GM23338 (cell line): ENCODE measurements at regions not wholly inside any gene's neighbourhood (a gene's known extent, or its start where the extent isn't known, plus 50 kb on each side); places are given as distances from the start of the nearest gene placed in this dataset.

ENCODE experiments used
- ATAC-seq: fragments of 200-7000 bp; cut with Tn5 transposase; 3 replicates; pipeline ENCODE4 v1.9.1; 2020
- DNase-seq: peaks from one replicate; pipeline ENCODE4 v3.0.0-alpha.2; 2015; ENCODE audit warnings: low spot score
- H2AFZ ChIP-seq: fragments of 200-600 bp; sonication (generic); 2 replicates; pipeline ENCODE4 v1.8.0; 2016; ENCODE audit warnings: antibody characterized with exemption, mild to moderate bottlenecking, moderate library complexity
- H3F3A ChIP-seq: fragments of 200-600 bp; sonication (generic); replicated peaks from 2 replicates; pipeline ENCODE4 v1.8.0; 2017; ENCODE audit warnings: antibody characterized with exemption, mixed run types, low read depth
- H3K27ac ChIP-seq: fragments of 200-600 bp; sonication (generic); 2 replicates; pipeline ENCODE4 v1.6.1; 2016; ENCODE audit warnings: low read depth
- H3K27me3 ChIP-seq: fragments of 200-600 bp; sonication (generic); 2 replicates; pipeline ENCODE4 v1.8.0; 2016; ENCODE audit warnings: mild to moderate bottlenecking, mixed run types, moderate library complexity; ENCODE audit not compliant: insufficient read depth
- H3K36me3 ChIP-seq: fragments of 200-600 bp; sonication (generic); 2 replicates; pipeline ENCODE4 v1.8.0; 2016; ENCODE audit warnings: mild to moderate bottlenecking; ENCODE audit not compliant: insufficient read depth
- H3K4me1 ChIP-seq: fragments of 200-600 bp; sonication (generic); 2 replicates; pipeline ENCODE4 v1.8.0; 2016; ENCODE audit warnings: mild to moderate bottlenecking, moderate library complexity; ENCODE audit not compliant: insufficient read depth
- H3K4me2 ChIP-seq: fragments of 200-600 bp; sonication (generic); 2 replicates; pipeline ENCODE4 v1.7.1; 2017; ENCODE audit warnings: mixed run types
- H3K4me3 ChIP-seq: fragments of 200-600 bp; sonication (generic); 2 replicates; pipeline ENCODE4 v1.6.1; 2016; ENCODE audit warnings: mixed run types
- H3K79me2 ChIP-seq: fragments of 200-600 bp; sonication (generic); replicated peaks from 2 replicates; pipeline ENCODE4 v1.8.0; 2017; ENCODE audit warnings: mild to moderate bottlenecking; ENCODE audit not compliant: insufficient read depth
- H3K9me2 ChIP-seq: fragments of 200-600 bp; sonication (generic); 2 replicates; pipeline ENCODE4 v1.8.0; 2017; ENCODE audit not compliant: insufficient read depth
- H4K20me1 ChIP-seq: fragments of 200-600 bp; sonication (generic); replicated peaks from 2 replicates; pipeline ENCODE4 v1.8.0; 2017; ENCODE audit warnings: mild to moderate bottlenecking; ENCODE audit not compliant: insufficient read depth
- H3K27ac Mint-ChIP-seq: 2 replicates; pipeline ENCODE4 v1.8.0; 2020; ENCODE audit warnings: inconsistent platforms, mild to moderate bottlenecking, moderate library complexity, mixed read lengths
- H3K27me3 Mint-ChIP-seq: 3 replicates; pipeline ENCODE4 v1.8.0; 2022; ENCODE audit warnings: low read depth, mild to moderate bottlenecking, moderate library complexity, mixed read lengths, inconsistent platforms; ENCODE audit not compliant: insufficient read depth, poor library complexity
- H3K36me3 Mint-ChIP-seq: 3 replicates; pipeline ENCODE4 v1.8.0; 2021; ENCODE audit warnings: low read depth, mild to moderate bottlenecking, inconsistent platforms, moderate library complexity, mixed read lengths
- H3K4me1 Mint-ChIP-seq: 3 replicates; pipeline ENCODE4 v1.8.0; 2020; ENCODE audit warnings: mild to moderate bottlenecking, inconsistent platforms, mixed read lengths
- H3K4me3 Mint-ChIP-seq: 3 replicates; pipeline ENCODE4 v1.8.0; 2021; ENCODE audit warnings: moderate library complexity, mild to moderate bottlenecking, inconsistent platforms, mixed read lengths
- H3K9me3 Mint-ChIP-seq: 3 replicates; pipeline ENCODE4 v1.8.0; 2020; ENCODE audit warnings: moderate library complexity, mild to moderate bottlenecking, inconsistent platforms, mixed read lengths
- CREB1 ChIP-seq: fragments of 250-450 bp; sonication (Bioruptor Pico); IDR thresholded peaks from 2 replicates; pipeline ENCODE4 v1.5.0; 2020; ENCODE audit warnings: low read depth, mild to moderate bottlenecking, moderate library complexity
- EZH2 ChIP-seq: fragments of 200-600 bp; sonication (generic); IDR thresholded peaks from one replicate; pipeline ENCODE4 v1.8.0; 2017; ENCODE audit warnings: antibody characterized with exemption, mild to moderate bottlenecking, low read depth; ENCODE audit not compliant: unreplicated experiment
- EZH2phosphoT487 ChIP-seq: fragments of 200-600 bp; sonication (generic); IDR thresholded peaks from one replicate; pipeline ENCODE4 v1.8.1; 2018; ENCODE audit warnings: antibody characterized with exemption; ENCODE audit not compliant: unreplicated experiment
- JUNB ChIP-seq: IDR thresholded peaks from one replicate; pipeline ENCODE4 v1.6.1; 2016; ENCODE audit warnings: antibody characterized with exemption; ENCODE audit not compliant: unreplicated experiment
- NANOG ChIP-seq: IDR thresholded peaks from 2 replicates; pipeline ENCODE4 v1.6.1; 2016; ENCODE audit warnings: antibody characterized with exemption, borderline replicate concordance
- POLR2AphosphoS5 ChIP-seq: IDR thresholded peaks from 2 replicates; pipeline ENCODE4 v1.6.1; 2016; ENCODE audit warnings: antibody characterized with exemption, low read depth
- STAT1 ChIP-seq: IDR thresholded peaks from one replicate; pipeline ENCODE4 v1.6.1; 2016; ENCODE audit warnings: antibody characterized with exemption; ENCODE audit not compliant: unreplicated experiment
- ZNF114 ChIP-seq: fragments of 250-450 bp; sonication (Bioruptor Pico); IDR thresholded peaks from 2 replicates; pipeline ENCODE4 v1.5.0; 2020; ENCODE audit warnings: mild to moderate bottlenecking, moderate library complexity
- ZNF331 ChIP-seq: fragments of 250-450 bp; sonication (Bioruptor Pico); IDR thresholded peaks from 2 replicates; pipeline ENCODE4 v1.5.0; 2020; ENCODE audit warnings: low read depth, mild to moderate bottlenecking, moderate library complexity
- TF ChIP-seq, protein P1 (sequence below), 2 experiments: fragments of 200-600 bp in 1 of 2; sonication (generic) in 1 of 2; conservative IDR thresholded peaks; 2 replicates each; pipeline versions ENCODE4 v1.5.1 to v1.6.1; 2016 to 2017; ENCODE audit warnings: antibody characterized with exemption in 2 of 2, low read depth in 2 of 2, mild to moderate bottlenecking in 2 of 2, moderate library complexity in 1 of 2
- TF ChIP-seq, protein P2 (sequence below): IDR thresholded peaks from 2 replicates; pipeline ENCODE4 v1.6.1; 2016; ENCODE audit warnings: antibody characterized with exemption
- TF ChIP-seq, protein P3 (sequence below): fragments of 250-450 bp; sonication (Bioruptor Pico); IDR thresholded peaks from 2 replicates; pipeline ENCODE4 v1.5.0; 2020; ENCODE audit warnings: mild to moderate bottlenecking, moderate library complexity
- TF ChIP-seq, protein P4 (sequence below): IDR thresholded peaks from one replicate; pipeline ENCODE4 v1.6.1; 2018; ENCODE audit warnings: antibody characterized with exemption; ENCODE audit not compliant: unreplicated experiment

DNA sequence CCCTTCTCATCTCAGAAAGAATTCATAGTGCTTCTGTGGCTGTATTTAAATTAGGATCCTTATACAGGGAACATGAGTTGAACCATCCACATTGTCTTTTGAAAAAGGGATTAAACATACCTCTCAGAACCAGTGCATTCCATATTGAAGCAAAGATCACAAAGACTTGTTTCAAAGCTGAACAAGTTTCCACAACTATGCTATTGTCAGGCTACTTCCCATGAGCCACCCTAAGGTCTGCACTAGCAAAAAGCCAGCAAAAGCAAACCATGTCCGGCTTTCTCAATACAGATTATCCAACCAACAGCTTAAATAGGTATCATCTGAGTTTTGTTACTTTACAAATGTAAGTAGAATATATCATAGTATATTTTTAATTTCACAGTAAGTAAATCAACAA lies 78.1 kb downstream of the SCG2 start:
- Histone ChIP-seq H3K9me2 (no peaks in the 10 kb centered on the region), H3K4me3 (no peak overlapping the region), H3K27me3 (no peaks in the 10 kb centered on the region), H3K27ac (no peak overlapping the region), H3F3A (no peaks in the 10 kb centered on the region), H3K4me1 (no peaks in the 10 kb centered on the region), H3K79me2 (no peaks in the 10 kb centered on the region), H3K4me2 (no peak overlapping the region), H3K36me3 (no peaks in the 10 kb centered on the region), H4K20me1 (no peaks in the 10 kb centered on the region), H2AFZ (no peak overlapping the region)
- Mint-ChIP-seq H3K9me3 (no peaks in the 10 kb centered on the region), H3K36me3 (no peaks in the 10 kb centered on the region), H3K27me3 (no peaks in the 10 kb centered on the region), H3K4me1 (no peaks in the 10 kb centered on the region), H3K27ac (no peak overlapping the region), H3K4me3 (no peak overlapping the region)
- no peak for ATAC-seq
- TF ChIP-seq STAT1 (no peak), POLR2AphosphoS5 (no peak), NANOG (no peak), EZH2 (no peak), JUNB (no peak), EZH2phosphoT487 (no peak), ZNF331 (CRISPR knock-in tag) (no peak), ZNF114 (CRISPR knock-in tag) (no peak), CREB1 (no peak)
- TF ChIP-seq, protein P1, sequence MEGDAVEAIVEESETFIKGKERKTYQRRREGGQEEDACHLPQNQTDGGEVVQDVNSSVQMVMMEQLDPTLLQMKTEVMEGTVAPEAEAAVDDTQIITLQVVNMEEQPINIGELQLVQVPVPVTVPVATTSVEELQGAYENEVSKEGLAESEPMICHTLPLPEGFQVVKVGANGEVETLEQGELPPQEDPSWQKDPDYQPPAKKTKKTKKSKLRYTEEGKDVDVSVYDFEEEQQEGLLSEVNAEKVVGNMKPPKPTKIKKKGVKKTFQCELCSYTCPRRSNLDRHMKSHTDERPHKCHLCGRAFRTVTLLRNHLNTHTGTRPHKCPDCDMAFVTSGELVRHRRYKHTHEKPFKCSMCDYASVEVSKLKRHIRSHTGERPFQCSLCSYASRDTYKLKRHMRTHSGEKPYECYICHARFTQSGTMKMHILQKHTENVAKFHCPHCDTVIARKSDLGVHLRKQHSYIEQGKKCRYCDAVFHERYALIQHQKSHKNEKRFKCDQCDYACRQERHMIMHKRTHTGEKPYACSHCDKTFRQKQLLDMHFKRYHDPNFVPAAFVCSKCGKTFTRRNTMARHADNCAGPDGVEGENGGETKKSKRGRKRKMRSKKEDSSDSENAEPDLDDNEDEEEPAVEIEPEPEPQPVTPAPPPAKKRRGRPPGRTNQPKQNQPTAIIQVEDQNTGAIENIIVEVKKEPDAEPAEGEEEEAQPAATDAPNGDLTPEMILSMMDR (conservative IDR thresholded peaks at IDR 0.05; ENCODE audit: low read depth in 2 of 2), result no peak
- TF ChIP-seq, protein P2, sequence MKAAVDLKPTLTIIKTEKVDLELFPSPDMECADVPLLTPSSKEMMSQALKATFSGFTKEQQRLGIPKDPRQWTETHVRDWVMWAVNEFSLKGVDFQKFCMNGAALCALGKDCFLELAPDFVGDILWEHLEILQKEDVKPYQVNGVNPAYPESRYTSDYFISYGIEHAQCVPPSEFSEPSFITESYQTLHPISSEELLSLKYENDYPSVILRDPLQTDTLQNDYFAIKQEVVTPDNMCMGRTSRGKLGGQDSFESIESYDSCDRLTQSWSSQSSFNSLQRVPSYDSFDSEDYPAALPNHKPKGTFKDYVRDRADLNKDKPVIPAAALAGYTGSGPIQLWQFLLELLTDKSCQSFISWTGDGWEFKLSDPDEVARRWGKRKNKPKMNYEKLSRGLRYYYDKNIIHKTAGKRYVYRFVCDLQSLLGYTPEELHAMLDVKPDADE, result no peak
- TF ChIP-seq, protein P3, sequence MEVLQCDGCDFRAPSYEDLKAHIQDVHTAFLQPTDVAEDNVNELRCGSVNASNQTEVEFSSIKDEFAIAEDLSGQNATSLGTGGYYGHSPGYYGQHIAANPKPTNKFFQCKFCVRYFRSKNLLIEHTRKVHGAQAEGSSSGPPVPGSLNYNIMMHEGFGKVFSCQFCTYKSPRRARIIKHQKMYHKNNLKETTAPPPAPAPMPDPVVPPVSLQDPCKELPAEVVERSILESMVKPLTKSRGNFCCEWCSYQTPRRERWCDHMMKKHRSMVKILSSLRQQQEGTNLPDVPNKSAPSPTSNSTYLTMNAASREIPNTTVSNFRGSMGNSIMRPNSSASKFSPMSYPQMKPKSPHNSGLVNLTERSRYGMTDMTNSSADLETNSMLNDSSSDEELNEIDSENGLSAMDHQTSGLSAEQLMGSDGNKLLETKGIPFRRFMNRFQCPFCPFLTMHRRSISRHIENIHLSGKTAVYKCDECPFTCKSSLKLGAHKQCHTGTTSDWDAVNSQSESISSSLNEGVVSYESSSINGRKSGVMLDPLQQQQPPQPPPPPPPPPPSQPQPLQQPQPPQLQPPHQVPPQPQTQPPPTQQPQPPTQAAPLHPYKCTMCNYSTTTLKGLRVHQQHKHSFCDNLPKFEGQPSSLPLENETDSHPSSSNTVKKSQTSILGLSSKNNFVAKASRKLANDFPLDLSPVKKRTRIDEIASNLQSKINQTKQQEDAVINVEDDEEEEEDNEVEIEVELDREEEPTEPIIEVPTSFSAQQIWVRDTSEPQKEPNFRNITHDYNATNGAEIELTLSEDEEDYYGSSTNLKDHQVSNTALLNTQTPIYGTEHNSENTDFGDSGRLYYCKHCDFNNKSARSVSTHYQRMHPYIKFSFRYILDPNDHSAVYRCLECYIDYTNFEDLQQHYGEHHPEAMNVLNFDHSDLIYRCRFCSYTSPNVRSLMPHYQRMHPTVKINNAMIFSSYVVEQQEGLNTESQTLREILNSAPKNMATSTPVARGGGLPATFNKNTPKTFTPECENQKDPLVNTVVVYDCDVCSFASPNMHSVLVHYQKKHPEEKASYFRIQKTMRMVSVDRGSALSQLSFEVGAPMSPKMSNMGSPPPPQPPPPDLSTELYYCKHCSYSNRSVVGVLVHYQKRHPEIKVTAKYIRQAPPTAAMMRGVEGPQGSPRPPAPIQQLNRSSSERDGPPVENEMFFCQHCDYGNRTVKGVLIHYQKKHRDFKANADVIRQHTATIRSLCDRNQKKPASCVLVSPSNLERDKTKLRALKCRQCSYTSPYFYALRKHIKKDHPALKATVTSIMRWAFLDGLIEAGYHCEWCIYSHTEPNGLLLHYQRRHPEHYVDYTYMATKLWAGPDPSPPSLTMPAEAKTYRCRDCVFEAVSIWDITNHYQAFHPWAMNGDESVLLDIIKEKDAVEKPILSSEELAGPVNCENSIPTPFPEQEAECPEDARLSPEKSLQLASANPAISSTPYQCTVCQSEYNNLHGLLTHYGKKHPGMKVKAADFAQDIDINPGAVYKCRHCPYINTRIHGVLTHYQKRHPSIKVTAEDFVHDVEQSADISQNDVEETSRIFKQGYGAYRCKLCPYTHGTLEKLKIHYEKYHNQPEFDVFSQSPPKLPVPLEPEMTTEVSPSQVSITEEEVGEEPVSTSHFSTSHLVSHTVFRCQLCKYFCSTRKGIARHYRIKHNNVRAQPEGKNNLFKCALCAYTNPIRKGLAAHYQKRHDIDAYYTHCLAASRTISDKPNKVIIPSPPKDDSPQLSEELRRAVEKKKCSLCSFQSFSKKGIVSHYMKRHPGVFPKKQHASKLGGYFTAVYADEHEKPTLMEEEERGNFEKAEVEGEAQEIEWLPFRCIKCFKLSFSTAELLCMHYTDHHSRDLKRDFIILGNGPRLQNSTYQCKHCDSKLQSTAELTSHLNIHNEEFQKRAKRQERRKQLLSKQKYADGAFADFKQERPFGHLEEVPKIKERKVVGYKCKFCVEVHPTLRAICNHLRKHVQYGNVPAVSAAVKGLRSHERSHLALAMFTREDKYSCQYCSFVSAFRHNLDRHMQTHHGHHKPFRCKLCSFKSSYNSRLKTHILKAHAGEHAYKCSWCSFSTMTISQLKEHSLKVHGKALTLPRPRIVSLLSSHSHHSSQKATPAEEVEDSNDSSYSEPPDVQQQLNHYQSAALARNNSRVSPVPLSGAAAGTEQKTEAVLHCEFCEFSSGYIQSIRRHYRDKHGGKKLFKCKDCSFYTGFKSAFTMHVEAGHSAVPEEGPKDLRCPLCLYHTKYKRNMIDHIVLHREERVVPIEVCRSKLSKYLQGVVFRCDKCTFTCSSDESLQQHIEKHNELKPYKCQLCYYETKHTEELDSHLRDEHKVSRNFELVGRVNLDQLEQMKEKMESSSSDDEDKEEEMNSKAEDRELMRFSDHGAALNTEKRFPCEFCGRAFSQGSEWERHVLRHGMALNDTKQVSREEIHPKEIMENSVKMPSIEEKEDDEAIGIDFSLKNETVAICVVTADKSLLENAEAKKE (CRISPR knock-in tag), result no peak
- TF ChIP-seq, protein P4, sequence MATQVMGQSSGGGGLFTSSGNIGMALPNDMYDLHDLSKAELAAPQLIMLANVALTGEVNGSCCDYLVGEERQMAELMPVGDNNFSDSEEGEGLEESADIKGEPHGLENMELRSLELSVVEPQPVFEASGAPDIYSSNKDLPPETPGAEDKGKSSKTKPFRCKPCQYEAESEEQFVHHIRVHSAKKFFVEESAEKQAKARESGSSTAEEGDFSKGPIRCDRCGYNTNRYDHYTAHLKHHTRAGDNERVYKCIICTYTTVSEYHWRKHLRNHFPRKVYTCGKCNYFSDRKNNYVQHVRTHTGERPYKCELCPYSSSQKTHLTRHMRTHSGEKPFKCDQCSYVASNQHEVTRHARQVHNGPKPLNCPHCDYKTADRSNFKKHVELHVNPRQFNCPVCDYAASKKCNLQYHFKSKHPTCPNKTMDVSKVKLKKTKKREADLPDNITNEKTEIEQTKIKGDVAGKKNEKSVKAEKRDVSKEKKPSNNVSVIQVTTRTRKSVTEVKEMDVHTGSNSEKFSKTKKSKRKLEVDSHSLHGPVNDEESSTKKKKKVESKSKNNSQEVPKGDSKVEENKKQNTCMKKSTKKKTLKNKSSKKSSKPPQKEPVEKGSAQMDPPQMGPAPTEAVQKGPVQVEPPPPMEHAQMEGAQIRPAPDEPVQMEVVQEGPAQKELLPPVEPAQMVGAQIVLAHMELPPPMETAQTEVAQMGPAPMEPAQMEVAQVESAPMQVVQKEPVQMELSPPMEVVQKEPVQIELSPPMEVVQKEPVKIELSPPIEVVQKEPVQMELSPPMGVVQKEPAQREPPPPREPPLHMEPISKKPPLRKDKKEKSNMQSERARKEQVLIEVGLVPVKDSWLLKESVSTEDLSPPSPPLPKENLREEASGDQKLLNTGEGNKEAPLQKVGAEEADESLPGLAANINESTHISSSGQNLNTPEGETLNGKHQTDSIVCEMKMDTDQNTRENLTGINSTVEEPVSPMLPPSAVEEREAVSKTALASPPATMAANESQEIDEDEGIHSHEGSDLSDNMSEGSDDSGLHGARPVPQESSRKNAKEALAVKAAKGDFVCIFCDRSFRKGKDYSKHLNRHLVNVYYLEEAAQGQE, result no peak
- no peak for DNase-seq
